ENCODE measurements at regions not wholly inside any gene's neighbourhood (a gene's known extent, or its start where the extent isn't known, plus 50 kb on each side); places are given as distances from the start of the nearest gene placed in this dataset.

GRCh38 chr12:126157575-126157966 lies 1092.3 kb downstream of the AACS start:
- POLR2A ChIA-PET = no interaction called here

More at GRCh38 chr12:126157575-126157966, 1092.3 kb downstream of the AACS start:
- H2AFZ ChIP-seq (ENCODE audit: control insufficient read depth, low read depth, low read length) = no peak overlapping the region
- H3K9ac ChIP-seq (ENCODE audit: control insufficient read depth, insufficient read depth, low read length) = no peak overlapping the region
- ChIA-PET CTCF (no interaction called here), SMC1A (ENCODE audit: uncharacterized antibody, unreplicated experiment) (interaction anchor here (0.6 kb wide), 1 partner anchor 29 kb away, joined by 3 read pairs; no protein-coding TSS in a partner anchor), RAD21 (ENCODE audit: unreplicated experiment) (no interaction called here)
- H3K27me3 ChIP-seq (replicated peaks in 1 of 2; ENCODE audit: control insufficient read depth in 2 of 2, insufficient read depth in 2 of 2, low read length in 1 of 2) = no peaks in the 10 kb centered on the region
- FAIRE-seq (no peak), DNase-seq (ENCODE audit: low read depth, low spot score) (no peak), ATAC-seq (no peak)
- no peaks in the 10 kb centered on the region for H3K4me1 ChIP-seq (ENCODE audit: control insufficient read depth, insufficient read depth, low read length)
- in situ Hi-C loops (cut with MboI) = no loop called here
- WGBS (ENCODE audit: insufficient coverage, insufficient replicate concordance, low lambda C conversion rate, missing lambda C conversion rate) = 61% methylated on average over 5 of the region's 5 CpGs
- H3K4me3 ChIP-seq = no peak overlapping the region
- no peaks in the 10 kb centered on the region for H4K20me1 ChIP-seq (ENCODE audit: control insufficient read depth, insufficient read depth)
- BruUV-seq (replicated peaks) = no TSS peak
- no peak overlapping the region for H3K4me2 ChIP-seq (ENCODE audit: control insufficient read depth, insufficient read depth)
- H3K27ac ChIP-seq (ENCODE audit: control insufficient read depth, insufficient read depth) = no peak overlapping the region
- no peaks in the 10 kb centered on the region for H3K9me3 ChIP-seq (replicated peaks; ENCODE audit: control insufficient read depth, insufficient read depth, low read length)
- TF ChIP-seq ATF3 (IDR thresholded peaks at IDR 0.05; ENCODE audit: borderline replicate concordance, extremely low read depth, low read depth, low read length) = no peak
- no peak for TF ChIP-seq SIX5 (IDR thresholded peaks at IDR 0.05; ENCODE audit: low read depth, low read length, severe bottlenecking)
- TF ChIP-seq IRF3 (IDR thresholded peaks at IDR 0.05) = no peak
- TF ChIP-seq BCL3 (IDR thresholded peaks at IDR 0.05; ENCODE audit: borderline replicate concordance, insufficient read depth, low read depth, low read length, poor library complexity, severe bottlenecking) = no peak
- no peak for TF ChIP-seq JUNB (IDR thresholded peaks at IDR 0.05)
- TF ChIP-seq PAX5 (IDR thresholded peaks at IDR 0.05; ENCODE audit: borderline replicate concordance, low read depth, low read length) = no peak
- no peak for TF ChIP-seq ZBED1 (IDR thresholded peaks at IDR 0.05; ENCODE audit: borderline replicate concordance)
- intact Hi-C loops (cut with micrococcal nuclease; ENCODE audit: unreplicated experiment) = no loop called here
- no peaks in the 10 kb centered on the region for H3K36me3 ChIP-seq (ENCODE audit: control insufficient read depth in 2 of 2, insufficient read depth in 2 of 2, low read length in 1 of 2)
- no peaks in the 10 kb centered on the region for H3K79me2 ChIP-seq (ENCODE audit: control insufficient read depth, insufficient read depth, low read length)
